Muscle of leg (tissue), 3 donors: ENCODE measurements at regions not wholly inside any gene's neighbourhood (a gene's known extent, or its start where the extent isn't known, plus 50 kb on each side); places are given as distances from the start of the nearest gene placed in this dataset.

Source experiments
- DNase-seq: peaks from one replicate; pipeline ENCODE4 v3.0.0; 2013
- H3K27ac ChIP-seq: one replicate; pipeline ENCODE4 v1.5.1; 2013; ENCODE audit warnings: mild to moderate bottlenecking, low read length, control low read depth
- H3K27me3 ChIP-seq: one replicate; pipeline ENCODE4 v1.6.1; 2013; ENCODE audit warnings: low read length; ENCODE audit not compliant: control insufficient read depth, insufficient read depth
- H3K36me3 ChIP-seq: one replicate; pipeline ENCODE4 v1.6.1; 2013; ENCODE audit warnings: low read length; ENCODE audit not compliant: control insufficient read depth, insufficient read depth
- H3K4me1 ChIP-seq: one replicate; pipeline ENCODE4 v1.6.1; 2013; ENCODE audit warnings: low read length; ENCODE audit not compliant: control insufficient read depth, insufficient read depth
- H3K4me3 ChIP-seq: one replicate; pipeline ENCODE4 v1.5.1; 2013; ENCODE audit warnings: low read length, control low read depth
- H3K9me3 ChIP-seq: replicated peaks from 2 replicates; pipeline ENCODE4 v1.6.1; 2013; ENCODE audit warnings: low read depth, low read length; ENCODE audit not compliant: control insufficient read depth
- WGBS: methylation state at CpG from one replicate; pipeline ENCODE4 v1.1.5; 2013; ENCODE audit warnings: missing lambda C conversion rate; ENCODE audit not compliant: insufficient coverage; 5-methylcytosine and 5-hydroxymethylcytosine counted together

DNA sequence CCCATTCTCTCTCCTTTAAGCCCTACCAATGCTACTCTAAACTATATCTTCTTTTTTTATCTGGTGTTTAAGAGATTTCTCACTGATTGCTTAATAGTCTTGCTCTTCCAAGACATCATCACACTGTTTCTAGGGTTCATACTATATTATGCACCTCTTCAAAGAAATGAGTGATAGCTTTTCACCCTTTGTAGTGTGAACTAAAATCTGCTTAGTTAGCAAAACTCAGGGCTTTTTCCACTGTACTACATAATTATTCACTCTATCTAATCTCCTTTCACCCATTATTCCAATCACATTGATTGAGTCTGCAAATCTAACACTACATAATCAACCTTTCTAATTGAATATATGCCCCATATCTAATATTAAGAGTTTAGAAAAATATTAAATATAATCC, 456.0 kb upstream of the SOX9 start:
- H3K9me3 ChIP-seq, result no peaks in the 10 kb centered on the region
- no peaks in the 10 kb centered on the region for H3K4me1 ChIP-seq
- no peaks in the 10 kb centered on the region for H3K27me3 ChIP-seq
- H3K27ac ChIP-seq, result no peak overlapping the region
- DNase-seq, result no peak
- no peak overlapping the region for H3K4me3 ChIP-seq
- no peaks in the 10 kb centered on the region for H3K36me3 ChIP-seq

DNA sequence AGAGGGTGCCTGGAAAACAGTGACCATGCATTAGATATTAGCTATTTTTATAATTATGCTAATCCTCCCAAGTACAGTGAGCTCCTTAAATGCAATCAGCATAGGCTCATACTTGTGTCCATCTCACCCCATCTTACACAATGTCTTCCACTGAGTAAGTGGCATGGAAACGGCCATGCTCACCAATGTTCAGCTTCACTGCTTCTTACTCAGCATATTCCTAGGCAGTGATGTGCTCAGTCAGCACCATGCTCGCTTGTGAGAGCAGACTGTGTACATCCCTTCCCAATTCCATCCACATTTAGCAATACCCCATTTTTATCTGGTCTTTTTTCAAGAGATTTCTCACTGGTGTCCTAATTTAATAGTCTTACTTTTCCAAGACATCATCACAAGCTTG, 454.8 kb upstream of the SOX9 start:
- no peaks in the 10 kb centered on the region for H3K36me3 ChIP-seq
- no peak overlapping the region for H3K4me3 ChIP-seq
- no peak for DNase-seq
- WGBS, result 71% methylated on average over 2 of the region's 2 CpGs
- H3K9me3 ChIP-seq, result no peaks in the 10 kb centered on the region
- H3K27ac ChIP-seq, result no peak overlapping the region
- H3K27me3 ChIP-seq, result no peaks in the 10 kb centered on the region
- no peaks in the 10 kb centered on the region for H3K4me1 ChIP-seq

DNA sequence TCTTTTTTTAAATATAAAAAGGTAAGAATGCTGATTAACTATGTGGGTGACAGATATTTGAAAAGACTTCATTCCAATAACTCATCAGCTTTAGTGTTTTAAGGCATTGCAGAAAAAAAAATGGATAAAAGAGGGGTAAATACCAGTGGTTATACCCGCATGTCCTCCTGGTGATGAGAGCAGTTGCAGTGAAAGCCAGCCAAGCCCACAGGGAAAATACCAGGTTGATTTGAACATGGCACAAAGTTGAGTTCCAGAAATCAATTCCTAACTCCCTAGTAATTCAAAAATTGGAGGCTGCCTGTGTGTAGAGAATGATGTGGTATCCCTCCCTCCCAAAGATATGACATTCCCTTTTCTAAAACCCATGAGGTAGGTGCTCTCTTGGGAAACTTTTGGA, 453.2 kb upstream of the SOX9 start:
- no CpG with 5 or more reads among the region's 1 CpG for WGBS
- Histone ChIP-seq H3K9me3 (no peaks in the 10 kb centered on the region), H3K4me1 (no peaks in the 10 kb centered on the region), H3K4me3 (no peak overlapping the region), H3K27ac (no peak overlapping the region), H3K27me3 (no peaks in the 10 kb centered on the region), H3K36me3 (no peaks in the 10 kb centered on the region)
- DNase-seq, result no peak

DNA sequence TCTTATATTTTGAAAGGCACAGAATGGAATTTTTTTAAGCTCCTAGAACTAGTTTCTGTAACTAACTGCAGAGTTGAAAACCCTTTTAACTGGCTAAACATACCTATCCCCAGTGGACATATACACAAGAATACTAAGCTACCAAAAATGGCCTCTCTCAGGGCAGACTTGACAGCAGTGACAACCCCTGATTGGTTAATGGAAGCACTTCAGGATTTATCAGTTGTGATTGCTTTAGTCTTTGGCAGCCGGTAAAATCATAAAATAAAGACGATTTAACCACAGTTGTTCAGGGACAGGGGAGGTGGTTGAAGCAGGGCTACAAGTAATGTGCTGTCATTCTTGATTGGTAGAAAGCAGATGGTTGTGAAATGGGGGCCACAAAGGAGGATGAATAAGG, 452.0 kb upstream of the SOX9 start:
- Histone ChIP-seq H3K4me3 (no peak overlapping the region), H3K36me3 (no peaks in the 10 kb centered on the region), H3K9me3 (no peaks in the 10 kb centered on the region), H3K27ac (no peak overlapping the region), H3K4me1 (no peaks in the 10 kb centered on the region), H3K27me3 (no peaks in the 10 kb centered on the region)
- 24% methylated on average over 2 of the region's 2 CpGs for WGBS
- DNase-seq, result no peak

DNA sequence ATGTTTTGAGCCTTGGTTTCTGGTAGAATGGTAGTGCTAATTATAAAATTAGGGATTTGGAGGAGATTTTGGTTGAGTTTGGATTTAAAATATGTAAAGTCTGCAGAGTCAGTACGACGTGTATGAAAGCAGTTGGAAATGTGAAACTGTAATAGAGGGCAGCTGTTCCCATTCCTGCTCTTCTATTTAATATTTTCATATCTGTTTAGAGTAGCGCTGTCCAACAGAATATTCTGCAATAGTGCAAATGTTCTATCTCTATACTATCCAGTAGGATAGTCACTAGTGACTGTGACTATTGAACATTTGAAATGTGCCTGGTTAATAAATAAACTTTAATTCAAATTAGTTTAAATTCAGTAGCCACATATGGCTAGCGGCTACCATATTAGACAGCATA, 443.4 kb upstream of the SOX9 start:
- peak; percentile 19 for DNase-seq
- no CpG with 5 or more reads among the region's 4 CpGs for WGBS
- H3K4me3 ChIP-seq, result no peak overlapping the region
- H3K27ac ChIP-seq, result no peak overlapping the region
- no peaks in the 10 kb centered on the region for H3K4me1 ChIP-seq
- peaks cover 2% of the 10 kb centered on the region for H3K27me3 ChIP-seq
- H3K36me3 ChIP-seq, result no peaks in the 10 kb centered on the region
- H3K9me3 ChIP-seq, result no peaks in the 10 kb centered on the region

DNA sequence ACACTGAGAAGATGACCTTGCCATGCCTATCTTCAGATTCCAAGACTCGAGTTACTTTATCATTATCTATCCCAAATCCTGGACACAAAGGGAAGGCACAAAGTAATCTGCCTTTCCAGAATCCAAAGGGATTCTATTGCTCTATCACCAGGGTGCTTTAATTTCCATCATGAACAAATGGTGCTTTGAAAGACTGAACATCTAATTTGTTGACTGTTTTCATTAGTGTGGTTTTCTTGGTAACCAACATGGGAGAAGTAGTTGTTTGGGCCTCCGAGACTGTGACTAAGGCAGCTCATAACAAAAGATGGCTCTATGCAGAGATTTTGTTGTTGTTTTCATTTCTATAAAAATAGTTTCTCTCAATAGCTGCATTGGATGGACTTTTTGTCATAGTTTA, 441.0 kb upstream of the SOX9 start:
- no peaks in the 10 kb centered on the region for H3K4me1 ChIP-seq
- peaks cover 2% of the 10 kb centered on the region for H3K27me3 ChIP-seq
- no peak for DNase-seq
- no peaks in the 10 kb centered on the region for H3K9me3 ChIP-seq
- no peak overlapping the region for H3K27ac ChIP-seq
- H3K36me3 ChIP-seq, result no peaks in the 10 kb centered on the region
- no peak overlapping the region for H3K4me3 ChIP-seq
- WGBS, result no CpG with 5 or more reads among the region's 2 CpGs

DNA sequence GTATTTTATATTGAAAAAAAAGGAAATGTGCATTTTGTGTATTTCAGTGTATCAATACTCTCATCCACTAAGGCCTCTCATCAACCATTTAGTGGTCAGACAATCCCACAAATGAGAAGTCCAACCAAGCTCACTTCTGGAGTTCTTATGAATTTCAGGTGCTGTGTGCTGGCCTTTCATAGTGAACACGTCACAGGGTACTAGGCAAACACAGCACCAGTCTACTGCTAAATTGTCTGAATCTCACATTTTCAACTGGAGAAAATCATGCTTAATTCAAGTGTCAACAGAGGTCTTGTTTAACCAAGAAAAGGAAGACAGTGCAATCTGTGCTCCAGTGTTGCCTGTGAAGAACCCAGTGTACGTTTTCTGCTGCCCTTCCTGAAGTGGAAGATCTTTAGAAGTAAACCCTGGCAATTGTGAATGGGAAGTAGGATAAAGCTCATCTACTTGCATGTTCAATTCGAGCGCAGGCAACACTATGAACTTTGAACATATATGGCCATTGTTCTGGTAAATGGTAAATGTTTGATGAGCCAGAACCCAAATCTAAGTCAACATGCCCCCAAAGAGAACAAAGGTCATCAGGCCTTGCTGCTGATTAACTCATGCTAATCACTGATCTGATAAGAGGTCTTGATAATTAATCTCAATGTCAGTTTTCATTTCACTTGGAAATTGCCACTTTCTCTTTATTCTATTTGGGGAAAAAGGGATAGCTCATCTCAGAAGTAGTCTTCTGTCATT, 439.2 kb upstream of the SOX9 start:
- Histone ChIP-seq H3K9me3 (no peaks in the 10 kb centered on the region), H3K27me3 (no peaks in the 10 kb centered on the region), H3K27ac (no peak overlapping the region), H3K4me3 (no peak overlapping the region), H3K4me1 (no peaks in the 10 kb centered on the region), H3K36me3 (no peaks in the 10 kb centered on the region)
- no peak for DNase-seq
- 64% methylated on average over 1 of the region's 4 CpGs for WGBS

DNA sequence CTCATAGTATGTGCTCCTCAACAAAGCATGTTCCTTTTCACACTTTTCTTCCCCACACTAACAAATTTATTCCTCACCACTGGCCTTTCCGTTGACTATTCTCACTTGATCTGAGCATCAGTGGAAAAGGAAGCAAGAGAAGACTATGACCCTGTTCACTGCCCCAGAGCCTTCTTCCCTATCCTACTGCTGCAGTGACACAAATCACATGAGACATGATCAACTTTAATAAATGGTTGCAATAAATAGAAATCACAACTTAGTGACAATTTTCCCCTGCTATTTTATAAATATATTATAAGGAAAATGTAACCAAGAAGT, 438.7 kb upstream of the SOX9 start:
- Histone ChIP-seq H3K36me3 (no peaks in the 10 kb centered on the region), H3K27ac (no peak overlapping the region), H3K9me3 (no peaks in the 10 kb centered on the region), H3K4me1 (no peaks in the 10 kb centered on the region), H3K4me3 (no peak overlapping the region), H3K27me3 (no peaks in the 10 kb centered on the region)
- no peak for DNase-seq
- WGBS, result 86% methylated on average over 1 of the region's 1 CpG

DNA sequence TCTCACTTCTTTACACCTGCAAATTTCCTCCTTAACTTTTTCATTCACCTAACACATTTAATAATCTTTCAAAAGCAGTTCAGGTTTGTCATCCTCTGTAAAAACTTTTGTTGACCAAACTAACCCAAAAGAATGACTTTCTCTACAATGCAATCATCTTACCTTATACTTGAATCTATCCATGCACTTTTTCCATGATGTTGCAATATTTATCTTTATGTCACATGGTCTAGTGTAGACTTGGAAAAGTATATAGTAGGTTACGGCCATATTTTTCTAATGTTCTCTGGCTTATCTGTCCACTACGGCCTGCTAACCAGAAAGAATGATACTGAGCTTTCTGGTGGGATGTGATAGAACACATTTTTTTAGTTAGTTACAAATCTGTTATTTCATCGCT, 431.0 kb upstream of the SOX9 start:
- Histone ChIP-seq H3K4me1 (no peaks in the 10 kb centered on the region), H3K4me3 (no peak overlapping the region), H3K27ac (no peak overlapping the region), H3K36me3 (no peaks in the 10 kb centered on the region), H3K9me3 (no peaks in the 10 kb centered on the region), H3K27me3 (no peaks in the 10 kb centered on the region)
- WGBS, result no CpG with 5 or more reads among the region's 3 CpGs
- DNase-seq, result no peak

DNA sequence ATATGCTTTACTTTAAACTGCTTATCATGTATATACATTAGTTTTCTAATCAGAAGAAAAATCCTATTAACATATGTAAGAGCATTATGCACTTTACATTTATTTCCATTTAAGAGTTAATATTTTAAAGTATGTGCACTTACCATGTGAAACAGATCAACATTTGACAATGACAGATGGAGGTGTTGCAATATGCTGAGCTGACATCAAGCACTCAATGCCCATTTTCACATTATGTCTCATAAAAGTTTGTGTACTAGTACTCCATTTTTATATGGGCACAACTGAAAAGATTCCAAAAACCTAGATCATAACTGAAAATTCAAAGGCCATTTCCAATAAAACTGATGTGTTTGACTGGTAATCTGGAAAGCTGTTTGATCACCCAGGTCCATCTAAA, 420.9 kb upstream of the SOX9 start:
- no peak for DNase-seq
- H3K36me3 ChIP-seq, result no peaks in the 10 kb centered on the region
- no peak overlapping the region for H3K27ac ChIP-seq
- H3K9me3 ChIP-seq, result no peaks in the 10 kb centered on the region
- no peak overlapping the region for H3K4me3 ChIP-seq
- H3K4me1 ChIP-seq, result no peaks in the 10 kb centered on the region
- H3K27me3 ChIP-seq, result no peaks in the 10 kb centered on the region

DNA sequence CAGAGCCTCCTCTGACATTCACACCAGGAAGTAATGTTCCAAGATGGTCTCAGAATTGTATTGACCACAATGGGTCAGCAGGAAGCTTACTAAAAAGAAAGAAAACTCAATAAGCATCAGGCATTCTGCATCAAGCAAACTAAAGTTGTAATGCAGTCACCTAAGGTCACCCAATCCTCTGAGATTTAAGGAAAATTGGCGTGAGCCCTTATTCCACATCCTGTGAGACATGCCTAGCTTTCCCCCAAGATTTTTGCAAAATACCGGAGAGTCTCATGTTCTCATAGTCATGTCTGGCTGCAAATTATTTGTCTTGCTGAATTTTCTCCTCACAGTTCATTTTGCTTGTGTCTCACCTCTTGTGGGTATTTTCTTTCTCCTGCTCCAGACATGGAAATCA, 417.1 kb upstream of the SOX9 start:
- WGBS, result no CpG with 5 or more reads among the region's 2 CpGs
- Histone ChIP-seq H3K27me3 (no peaks in the 10 kb centered on the region), H3K9me3 (no peaks in the 10 kb centered on the region), H3K4me3 (no peak overlapping the region), H3K27ac (no peak overlapping the region), H3K4me1 (no peaks in the 10 kb centered on the region), H3K36me3 (no peaks in the 10 kb centered on the region)
- DNase-seq, result no peak
